ENCODE measurements at regions not wholly inside any gene's neighbourhood (a gene's known extent, or its start where the extent isn't known, plus 50 kb on each side); places are given as distances from the start of the nearest gene placed in this dataset.

- no peak overlapping the region for H2AFZ ChIP-seq (ENCODE audit: low read length)
- no peaks in the 10 kb centered on the region for H3K36me3 ChIP-seq (ENCODE audit: insufficient read depth, low read length)
- no peak overlapping the region for H3K9ac ChIP-seq (ENCODE audit: low read length)
- H3K79me2 ChIP-seq (ENCODE audit: insufficient read depth, low read length), result no peaks in the 10 kb centered on the region
- H3K9me3 ChIP-seq (ENCODE audit: low read length), result no peaks in the 10 kb centered on the region
- H3K27ac ChIP-seq (ENCODE audit: low read depth, low read length, poor library complexity, severe bottlenecking), result no peak overlapping the region
- TF ChIP-seq EZH2 (IDR thresholded peaks at IDR 0.05; ENCODE audit: borderline replicate concordance, low read length), result no peak
- no peak for TF ChIP-seq CTCF (IDR thresholded peaks at IDR 0.05; ENCODE audit: low read length)
- no peak overlapping the region for H3K4me3 ChIP-seq (ENCODE audit: low read depth, low read length, poor library complexity, severe bottlenecking)
- H3K27me3 ChIP-seq (ENCODE audit: insufficient read depth, low read length), result no peaks in the 10 kb centered on the region
- no peaks in the 10 kb centered on the region for H3K9me2 ChIP-seq (ENCODE audit: low read depth, low read length)
- H3F3A ChIP-seq (ENCODE audit: insufficient read depth, low read length), result no peaks in the 10 kb centered on the region
- no peaks in the 10 kb centered on the region for H3K4me1 ChIP-seq (ENCODE audit: insufficient read depth, low read length, severe bottlenecking)
- no peak overlapping the region for H3K4me2 ChIP-seq (ENCODE audit: low read length)
- H4K20me1 ChIP-seq (ENCODE audit: insufficient read depth, low read length), result no peaks in the 10 kb centered on the region
Observed at GRCh38 chrX:107565015-107565414, 63.3 kb upstream of the PRPS1 start.

- Histone ChIP-seq H3K9me2 (ENCODE audit: low read depth, low read length) (no peaks in the 10 kb centered on the region), H3K9ac (ENCODE audit: low read length) (no peak overlapping the region), H3K4me1 (ENCODE audit: insufficient read depth, low read length, severe bottlenecking) (no peaks in the 10 kb centered on the region), H4K20me1 (ENCODE audit: insufficient read depth, low read length) (no peaks in the 10 kb centered on the region), H2AFZ (ENCODE audit: low read length) (no peak overlapping the region), H3K79me2 (ENCODE audit: insufficient read depth, low read length) (no peaks in the 10 kb centered on the region), H3K27ac (ENCODE audit: low read depth, low read length, poor library complexity, severe bottlenecking) (no peak overlapping the region), H3F3A (ENCODE audit: insufficient read depth, low read length) (no peaks in the 10 kb centered on the region), H3K4me3 (ENCODE audit: low read depth, low read length, poor library complexity, severe bottlenecking) (no peak overlapping the region), H3K36me3 (ENCODE audit: insufficient read depth, low read length) (no peaks in the 10 kb centered on the region), H3K9me3 (ENCODE audit: low read length) (no peaks in the 10 kb centered on the region), H3K4me2 (ENCODE audit: low read length) (no peak overlapping the region), H3K27me3 (ENCODE audit: insufficient read depth, low read length) (no peaks in the 10 kb centered on the region)
- TF ChIP-seq CTCF (IDR thresholded peaks at IDR 0.05; ENCODE audit: low read length), result no peak
Observed at GRCh38 chrX:107565931-107566603, 62.2 kb upstream of the PRPS1 start.

GRCh38 chrX:107566604-107567262, 61.6 kb upstream of the PRPS1 start:
- Histone ChIP-seq H3F3A (ENCODE audit: insufficient read depth, low read length) (no peaks in the 10 kb centered on the region), H3K4me3 (ENCODE audit: low read depth, low read length, poor library complexity, severe bottlenecking) (no peak overlapping the region), H3K79me2 (ENCODE audit: insufficient read depth, low read length) (no peaks in the 10 kb centered on the region), H3K27me3 (ENCODE audit: insufficient read depth, low read length) (no peaks in the 10 kb centered on the region), H4K20me1 (ENCODE audit: insufficient read depth, low read length) (no peaks in the 10 kb centered on the region), H3K9me2 (ENCODE audit: low read depth, low read length) (no peaks in the 10 kb centered on the region), H3K9ac (ENCODE audit: low read length) (no peak overlapping the region), H3K27ac (ENCODE audit: low read depth, low read length, poor library complexity, severe bottlenecking) (no peak overlapping the region), H3K4me1 (ENCODE audit: insufficient read depth, low read length, severe bottlenecking) (no peaks in the 10 kb centered on the region), H3K9me3 (ENCODE audit: low read length) (no peaks in the 10 kb centered on the region), H2AFZ (ENCODE audit: low read length) (no peak overlapping the region), H3K4me2 (ENCODE audit: low read length) (no peak overlapping the region), H3K36me3 (ENCODE audit: insufficient read depth, low read length) (no peaks in the 10 kb centered on the region)
- TF ChIP-seq CTCF (IDR thresholded peaks at IDR 0.05; ENCODE audit: low read length) (no peak), EZH2 (IDR thresholded peaks at IDR 0.05; ENCODE audit: borderline replicate concordance, low read length) (no peak)

Measured in OCI-LY1 (cell line).